GM12891 (cell line): ENCODE measurements at regions not wholly inside any gene's neighbourhood (a gene's known extent, or its start where the extent isn't known, plus 50 kb on each side); places are given as distances from the start of the nearest gene placed in this dataset.

Source experiments
- POLR2A ChIP-seq: IDR thresholded peaks from 2 replicates; pipeline ENCODE4 v1.6.1; 2011; ENCODE audit warnings: low read depth, low read length, control low read depth
- POLR2AphosphoS5 ChIP-seq: IDR thresholded peaks from 2 replicates; pipeline ENCODE4 v1.6.1; 2011; ENCODE audit warnings: low read depth, low read length, control low read depth
- POU2F2 ChIP-seq: IDR thresholded peaks from 2 replicates; pipeline ENCODE4 v1.6.1; 2011; ENCODE audit warnings: low read depth, mild to moderate bottlenecking, control low read depth, low read length, moderate library complexity
- TAF1 ChIP-seq: IDR thresholded peaks from 2 replicates; pipeline ENCODE4 v1.6.1; 2011; ENCODE audit warnings: low read depth, low read length, control low read depth

DNA sequence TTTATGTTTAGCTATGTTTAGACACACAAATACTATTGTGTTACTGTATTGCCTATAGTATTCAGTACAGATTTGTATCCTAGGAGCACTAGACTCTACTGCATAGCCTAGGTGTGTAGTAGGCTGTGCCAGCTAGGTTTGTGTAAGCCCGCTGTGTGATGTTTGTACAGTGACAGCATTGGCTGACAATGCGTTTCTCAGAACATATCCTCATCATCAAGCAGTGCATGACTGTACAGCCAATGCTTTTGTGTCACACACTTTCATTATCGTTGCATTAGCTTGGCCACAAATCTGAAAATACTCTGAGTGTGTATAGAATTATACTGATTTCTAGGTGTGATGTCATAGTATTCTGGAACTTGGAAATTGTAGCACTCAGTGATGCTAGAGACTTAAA, 63.4 kb downstream of the CLDN34 start:
- TF ChIP-seq POLR2AphosphoS5 (no peak), POLR2A (no peak), POU2F2 (no peak), TAF1 (no peak)
